Hematopoietic multipotent progenitor cell treated with erythropoietin and hydrocortisone succinate and interleukin-3 and kit ligand, for 4 days (in vitro differentiated cells): ENCODE measurements at regions not wholly inside any gene's neighbourhood (a gene's known extent, or its start where the extent isn't known, plus 50 kb on each side); places are given as distances from the start of the nearest gene placed in this dataset.
A peak's percentile ranks its signal among the peaks of the same experiment; 100 is the strongest.
"Not testable (repeated sequence)": the region's sequence is repeated elsewhere in the genome, so short reads cannot be mapped to it uniquely, and the experiment has no call there.

Experiments used
- DNase-seq: peaks from one replicate; pipeline ENCODE4 v3.0.0-alpha.2; 2015

GRCh38 chr10:7056216-7056615 lies 354.6 kb downstream of the SFMBT2 start:
- no peak for DNase-seq

GRCh38 chr10:7054915-7055314 lies 355.9 kb downstream of the SFMBT2 start:
- DNase-seq: peak; percentile 25

- DNase-seq: no peak
Observed at GRCh38 chr10:7053195-7053594, 357.6 kb downstream of the SFMBT2 start.

- DNase-seq: not testable (repeated sequence)
Observed at GRCh38 chr10:7050024-7050423, 360.8 kb downstream of the SFMBT2 start.

- peak; percentile 62 for DNase-seq
Observed at GRCh38 chr10:7048061-7048460, 362.8 kb downstream of the SFMBT2 start.

- no peak for DNase-seq
Observed at GRCh38 chr10:7046615-7047014, 364.2 kb downstream of the SFMBT2 start.

- peak; percentile 94 for DNase-seq
Observed at GRCh38 chr10:7045891-7046599, 364.8 kb downstream of the SFMBT2 start.

GRCh38 chr10:7043055-7043653 lies 367.7 kb downstream of the SFMBT2 start:
- no peak for DNase-seq

GRCh38 chr10:7042419-7043054 lies 368.3 kb downstream of the SFMBT2 start:
- peak; percentile 19 for DNase-seq

- no peak for DNase-seq
Observed at GRCh38 chr10:7042000-7042399, 368.8 kb downstream of the SFMBT2 start.

- no peak for DNase-seq
Observed at GRCh38 chr10:7040681-7041080, 370.2 kb downstream of the SFMBT2 start.

GRCh38 chr10:7039859-7040258 lies 371.0 kb downstream of the SFMBT2 start:
- no peak for DNase-seq

- no peak for DNase-seq
Observed at GRCh38 chr10:7038416-7038815, 372.4 kb downstream of the SFMBT2 start.

GRCh38 chr10:7037434-7037833 lies 373.4 kb downstream of the SFMBT2 start:
- not testable (repeated sequence) for DNase-seq

- peak; percentile 23 for DNase-seq
Observed at GRCh38 chr10:7036951-7037350, 373.9 kb downstream of the SFMBT2 start.

- peak; percentile 71 for DNase-seq
Observed at GRCh38 chr10:7035126-7035761, 375.6 kb downstream of the SFMBT2 start.

GRCh38 chr10:7033031-7033430 lies 377.8 kb downstream of the SFMBT2 start:
- no peak for DNase-seq

GRCh38 chr10:7030134-7030855 lies 380.5 kb downstream of the SFMBT2 start:
- no peak for DNase-seq

- DNase-seq: no peak
Observed at GRCh38 chr10:7029672-7030071, 381.2 kb downstream of the SFMBT2 start.

GRCh38 chr10:7028809-7029166 lies 382.0 kb downstream of the SFMBT2 start:
- DNase-seq: no peak

- peak; percentile 90 for DNase-seq
Observed at GRCh38 chr10:7027913-7028808, 382.7 kb downstream of the SFMBT2 start.
